HEK293 (cell line): ENCODE measurements at regions not wholly inside any gene's neighbourhood (a gene's known extent, or its start where the extent isn't known, plus 50 kb on each side); places are given as distances from the start of the nearest gene placed in this dataset.
A peak's percentile ranks its signal among the peaks of the same experiment; 100 is the strongest.

Experiments
- CTCF ChIA-PET: fragments of 350-600 bp; formaldehyde crosslinking; extraction: SDS; loops from one replicate; lab custom pipeline; 2021; ENCODE audit warnings: antibody characterized with exemption; lab: Yijun Ruan, JAX
- POLR2A ChIA-PET: fragments of 300-600 bp; formaldehyde crosslinking; extraction: SDS; loops from one replicate; lab custom pipeline; 2020; ENCODE audit warnings: antibody characterized with exemption, inconsistent platforms; lab: Yijun Ruan, JAX
- H3K27ac ChIP-seq: fragments of 200-500 bp; sonication (Bioruptor generic); 2 replicates; pipeline ENCODE4 v1.5.1; 2014; ENCODE audit warnings: low read depth, low read length, control low read depth, inconsistent platforms; ENCODE audit errors: extremely low read depth
- H3K36me3 ChIP-seq, 2 experiments: fragments of 200-500 bp in 1 of 2; sonication (Bioruptor generic) in 1 of 2; 1 replicate in 1 of 2; 2 replicates in 1 of 2; pipeline ENCODE4 v1.5.1; 2014 to 2017; ENCODE audit warnings: inconsistent platforms in 2 of 2, low read length in 2 of 2; ENCODE audit not compliant: control insufficient read depth in 2 of 2, insufficient read depth in 1 of 2
- H3K4me1 ChIP-seq: fragments of 200-500 bp; sonication (Bioruptor generic); 2 replicates; pipeline ENCODE4 v1.5.1; 2014; ENCODE audit warnings: mild to moderate bottlenecking, low read length, inconsistent platforms; ENCODE audit not compliant: control insufficient read depth, insufficient read depth
- H3K4me3 ChIP-seq: 2 replicates; pipeline ENCODE4 v1.5.1; 2011; ENCODE audit warnings: low read depth, mild to moderate bottlenecking, control low read depth, low read length, moderate library complexity
- H3K9me3 ChIP-seq: fragments of 200-500 bp; sonication (Bioruptor generic); 2 replicates; pipeline ENCODE4 v1.5.1; 2014; ENCODE audit warnings: low read depth, low read length, inconsistent platforms; ENCODE audit not compliant: control insufficient read depth, insufficient read depth
- OSR2 ChIP-seq: fragments of 450-650 bp; formaldehyde crosslinking; IDR thresholded peaks from 2 replicates; pipeline ENCODE4 v1.5.1; 2016; ENCODE audit warnings: missing biosample characterization, missing genetic modification characterization
- PRDM2 ChIP-seq: fragments of 450-650 bp; formaldehyde crosslinking; IDR thresholded peaks from 2 replicates; pipeline ENCODE4 v1.5.1; 2016; ENCODE audit warnings: missing biosample characterization, missing genetic modification characterization, borderline replicate concordance
- SETDB1 ChIP-seq: IDR thresholded peaks from one replicate; pipeline ENCODE4 v1.6.1; 2017; ENCODE audit warnings: mild to moderate bottlenecking, low read length, moderate library complexity, mixed read lengths; ENCODE audit not compliant: insufficient read length
- ZFHX2 ChIP-seq: fragments of 450-650 bp; formaldehyde crosslinking; conservative IDR thresholded peaks from 2 replicates; pipeline ENCODE4 v1.5.1; 2016; ENCODE audit warnings: missing biosample characterization, missing genetic modification characterization
- ZNF155 ChIP-seq: fragments of 450-650 bp; formaldehyde crosslinking; IDR thresholded peaks from 2 replicates; pipeline ENCODE4 v1.5.1; 2016; ENCODE audit warnings: missing biosample characterization, missing genetic modification characterization
- ZNF311 ChIP-seq: fragments of 450-650 bp; formaldehyde crosslinking; IDR thresholded peaks from 2 replicates; pipeline ENCODE4 v1.5.1; 2017; ENCODE audit warnings: missing biosample characterization, missing genetic modification characterization, borderline replicate concordance
- ZNF521 ChIP-seq: fragments of 450-650 bp; formaldehyde crosslinking; IDR thresholded peaks from 2 replicates; pipeline ENCODE4 v1.5.1; 2017; ENCODE audit warnings: missing biosample characterization, mild to moderate bottlenecking, missing genetic modification characterization
- ZNF580 ChIP-seq: fragments of 450-650 bp; formaldehyde crosslinking; IDR thresholded peaks from 2 replicates; pipeline ENCODE4 v1.5.1; 2016; ENCODE audit warnings: missing biosample characterization, missing genetic modification characterization
- ZNF624 ChIP-seq: fragments of 450-650 bp; formaldehyde crosslinking; IDR thresholded peaks from 2 replicates; pipeline ENCODE4 v1.5.1; 2017; ENCODE audit warnings: missing biosample characterization, missing genetic modification characterization
- ZNF677 ChIP-seq: fragments of 450-650 bp; IDR thresholded peaks from 2 replicates; pipeline ENCODE4 v1.5.0; 2018; ENCODE audit warnings: missing biosample characterization, mild to moderate bottlenecking, missing genetic modification characterization, moderate library complexity
- TF ChIP-seq, protein P1 (sequence below): IDR thresholded peaks from 2 replicates; pipeline ENCODE4 v1.6.1; 2011; ENCODE audit warnings: mild to moderate bottlenecking, low read depth, low read length, borderline replicate concordance
- TF ChIP-seq, protein P2 (sequence below): fragments of 450-650 bp; formaldehyde crosslinking; IDR thresholded peaks from 2 replicates; pipeline ENCODE4 v1.5.1; 2016; ENCODE audit warnings: missing biosample characterization, missing genetic modification characterization
- TF ChIP-seq, protein P3 (sequence below): fragments of 450-650 bp; formaldehyde crosslinking; IDR thresholded peaks from 2 replicates; pipeline ENCODE4 v1.5.1; 2016; ENCODE audit warnings: missing biosample characterization, missing genetic modification characterization

- Histone ChIP-seq H3K36me3 (no peaks in the 10 kb centered on the region), H3K9me3 (no peaks in the 10 kb centered on the region), H3K27ac (no peak overlapping the region), H3K4me1 (no peaks in the 10 kb centered on the region), H3K4me3 (no peak overlapping the region)
- ChIA-PET CTCF (interaction anchor here (1.3 to 1.5 kb wide), 2 partner anchors 11 to 17 kb away, joined by 3 to 4 read pairs; no protein-coding TSS in a partner anchor), POLR2A (no interaction called here)
- TF ChIP-seq, protein P1, sequence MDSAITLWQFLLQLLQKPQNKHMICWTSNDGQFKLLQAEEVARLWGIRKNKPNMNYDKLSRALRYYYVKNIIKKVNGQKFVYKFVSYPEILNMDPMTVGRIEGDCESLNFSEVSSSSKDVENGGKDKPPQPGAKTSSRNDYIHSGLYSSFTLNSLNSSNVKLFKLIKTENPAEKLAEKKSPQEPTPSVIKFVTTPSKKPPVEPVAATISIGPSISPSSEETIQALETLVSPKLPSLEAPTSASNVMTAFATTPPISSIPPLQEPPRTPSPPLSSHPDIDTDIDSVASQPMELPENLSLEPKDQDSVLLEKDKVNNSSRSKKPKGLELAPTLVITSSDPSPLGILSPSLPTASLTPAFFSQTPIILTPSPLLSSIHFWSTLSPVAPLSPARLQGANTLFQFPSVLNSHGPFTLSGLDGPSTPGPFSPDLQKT = no peak
- TF ChIP-seq ZNF624 (tag by site-specific recombination) (no peak), ZNF155 (tag by site-specific recombination) (no peak), ZNF580 (tag by site-specific recombination) (no peak), SETDB1 (no peak), OSR2 (tag by site-specific recombination) (no peak), ZNF521 (tag by site-specific recombination) (no peak)
- TF ChIP-seq, protein P2, sequence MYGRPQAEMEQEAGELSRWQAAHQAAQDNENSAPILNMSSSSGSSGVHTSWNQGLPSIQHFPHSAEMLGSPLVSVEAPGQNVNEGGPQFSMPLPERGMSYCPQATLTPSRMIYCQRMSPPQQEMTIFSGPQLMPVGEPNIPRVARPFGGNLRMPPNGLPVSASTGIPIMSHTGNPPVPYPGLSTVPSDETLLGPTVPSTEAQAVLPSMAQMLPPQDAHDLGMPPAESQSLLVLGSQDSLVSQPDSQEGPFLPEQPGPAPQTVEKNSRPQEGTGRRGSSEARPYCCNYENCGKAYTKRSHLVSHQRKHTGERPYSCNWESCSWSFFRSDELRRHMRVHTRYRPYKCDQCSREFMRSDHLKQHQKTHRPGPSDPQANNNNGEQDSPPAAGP (tag by site-specific recombination) = no peak
Observed at GRCh38 chr5:135708481-135709207, 125.8 kb upstream of the SLC25A48 start.

DNA sequence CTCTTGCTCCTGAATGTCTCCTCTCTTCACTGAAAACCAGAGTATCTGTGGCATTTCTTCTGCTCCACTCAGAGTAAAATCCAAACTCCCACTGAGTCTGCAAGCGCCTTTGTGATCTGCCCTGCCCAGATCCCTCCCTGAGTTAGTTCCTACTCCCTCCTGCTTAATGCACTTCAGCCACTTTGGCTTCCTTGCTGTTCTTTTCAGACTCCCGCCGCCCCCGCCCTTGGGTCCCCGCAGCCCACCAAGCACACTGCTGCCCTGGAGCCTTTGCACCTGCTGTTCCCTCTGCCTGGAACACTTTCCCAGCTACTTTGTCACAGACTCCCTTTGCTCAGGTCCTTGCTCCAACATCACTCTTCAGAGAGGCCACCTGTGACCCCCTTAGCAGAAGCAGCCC is 127.2 kb upstream of the SLC25A48 start:
- no peaks in the 10 kb centered on the region for H3K9me3 ChIP-seq
- TF ChIP-seq ZNF311 (tag by site-specific recombination) (no peak), ZNF677 (peak; percentile 82)
- TF ChIP-seq, all 188 proteins: peak for 1
- ChIA-PET CTCF (interaction anchor here (0.9 to 1.5 kb wide), 2 partner anchors 10 to 242 kb away, joined by 4 read pairs; no protein-coding TSS in a partner anchor), POLR2A (no interaction called here)
- Histone ChIP-seq H3K36me3 (no peaks in the 10 kb centered on the region), H3K4me3 (no peak overlapping the region), H3K4me1 (no peaks in the 10 kb centered on the region), H3K27ac (no peak overlapping the region)

DNA sequence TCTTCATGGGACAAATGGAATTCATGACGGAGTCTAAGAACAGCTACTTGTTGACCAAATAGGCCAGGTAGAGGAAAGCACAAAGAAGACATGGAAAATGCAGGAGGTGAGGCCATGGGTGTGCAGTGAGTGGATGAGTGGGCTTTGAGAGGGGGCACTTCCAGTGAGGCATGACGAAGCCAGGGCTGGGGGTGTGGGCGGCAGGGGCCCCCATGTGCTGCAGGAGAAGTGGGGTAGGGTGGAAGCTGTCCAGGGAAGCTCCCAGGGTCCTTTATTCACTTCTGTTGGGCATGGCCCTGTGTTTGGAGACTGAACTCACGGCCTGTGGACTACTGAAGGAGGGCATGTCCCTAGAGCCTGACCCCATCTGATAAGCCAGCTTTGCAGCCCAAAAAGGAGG is 127.6 kb upstream of the SLC25A48 start:
- H3K4me3 ChIP-seq = no peak overlapping the region
- H3K4me1 ChIP-seq = no peaks in the 10 kb centered on the region
- H3K9me3 ChIP-seq = no peaks in the 10 kb centered on the region
- H3K36me3 ChIP-seq = no peaks in the 10 kb centered on the region
- POLR2A ChIA-PET = no interaction called here
- H3K27ac ChIP-seq = no peak overlapping the region
- CTCF ChIA-PET = interaction anchor here (0.7 to 0.9 kb wide), 2 partner anchors 146 to 242 kb away, joined by 3 to 4 read pairs; no protein-coding TSS in a partner anchor
- TF ChIP-seq ZFHX2 (tag by site-specific recombination) (peak; percentile 56), PRDM2 (no peak)
- TF ChIP-seq, protein P3, sequence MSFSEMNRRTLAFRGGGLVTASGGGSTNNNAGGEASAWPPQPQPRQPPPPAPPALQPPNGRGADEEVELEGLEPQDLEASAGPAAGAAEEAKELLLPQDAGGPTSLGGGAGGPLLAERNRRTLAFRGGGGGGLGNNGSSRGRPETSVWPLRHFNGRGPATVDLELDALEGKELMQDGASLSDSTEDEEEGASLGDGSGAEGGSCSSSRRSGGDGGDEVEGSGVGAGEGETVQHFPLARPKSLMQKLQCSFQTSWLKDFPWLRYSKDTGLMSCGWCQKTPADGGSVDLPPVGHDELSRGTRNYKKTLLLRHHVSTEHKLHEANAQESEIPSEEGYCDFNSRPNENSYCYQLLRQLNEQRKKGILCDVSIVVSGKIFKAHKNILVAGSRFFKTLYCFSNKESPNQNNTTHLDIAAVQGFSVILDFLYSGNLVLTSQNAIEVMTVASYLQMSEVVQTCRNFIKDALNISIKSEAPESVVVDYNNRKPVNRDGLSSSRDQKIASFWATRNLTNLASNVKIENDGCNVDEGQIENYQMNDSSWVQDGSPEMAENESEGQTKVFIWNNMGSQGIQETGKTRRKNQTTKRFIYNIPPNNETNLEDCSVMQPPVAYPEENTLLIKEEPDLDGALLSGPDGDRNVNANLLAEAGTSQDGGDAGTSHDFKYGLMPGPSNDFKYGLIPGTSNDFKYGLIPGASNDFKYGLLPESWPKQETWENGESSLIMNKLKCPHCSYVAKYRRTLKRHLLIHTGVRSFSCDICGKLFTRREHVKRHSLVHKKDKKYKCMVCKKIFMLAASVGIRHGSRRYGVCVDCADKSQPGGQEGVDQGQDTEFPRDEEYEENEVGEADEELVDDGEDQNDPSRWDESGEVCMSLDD (tag by site-specific recombination) = no peak
